SH-SY5Y (cell line): ENCODE measurements at regions not wholly inside any gene's neighbourhood (a gene's known extent, or its start where the extent isn't known, plus 50 kb on each side); places are given as distances from the start of the nearest gene placed in this dataset.

Source experiments
- GATA2 ChIP-seq: IDR thresholded peaks from 2 replicates; pipeline ENCODE4 v1.6.1; 2011; ENCODE audit warnings: mild to moderate bottlenecking, low read depth, low read length
- GATA3 ChIP-seq: IDR thresholded peaks from 2 replicates; pipeline ENCODE4 v1.6.1; 2011; ENCODE audit warnings: low read depth, mild to moderate bottlenecking, low read length, moderate library complexity

GRCh38 chr11:98358551-98358950 lies 662.2 kb upstream of the CNTN5 start:
- no peak for TF ChIP-seq GATA2
- TF ChIP-seq GATA3 = no peak
